ENCODE measurements at regions not wholly inside any gene's neighbourhood (a gene's known extent, or its start where the extent isn't known, plus 50 kb on each side); places are given as distances from the start of the nearest gene placed in this dataset.

DNA sequence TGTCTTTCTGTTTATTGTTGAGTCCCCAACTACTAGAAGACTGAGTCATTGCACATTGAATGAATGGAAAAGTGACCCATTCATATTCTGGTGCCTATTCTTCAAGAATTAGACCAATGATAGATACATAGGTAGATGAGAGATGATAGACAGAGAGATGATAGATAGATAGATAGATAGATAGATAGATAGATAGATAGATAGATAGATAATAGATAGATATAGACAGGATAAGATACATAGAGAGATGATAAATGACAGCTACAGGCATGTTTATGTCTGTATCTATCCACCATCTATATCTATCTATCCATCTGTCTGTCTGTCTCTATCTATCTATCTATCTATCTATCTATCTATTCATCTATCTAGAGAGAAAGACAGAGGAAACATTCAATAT, 170.3 kb upstream of the ARRDC4 start:
- H3K4me3 ChIP-seq (replicated peaks in 1 of 3; ENCODE audit: insufficient read depth in 1 of 3, low read depth in 1 of 3, low read length in 3 of 3): no peak overlapping the region
- ChIA-PET CTCF (no interaction called here), POLR2A (no interaction called here)
- no peaks in the 10 kb centered on the region for H4K20me1 ChIP-seq (replicated peaks; ENCODE audit: control insufficient read depth, extremely low read depth, insufficient read depth, low read length)
- no peaks in the 10 kb centered on the region for H3K36me3 ChIP-seq (ENCODE audit: control insufficient read depth in 2 of 2, extremely low read depth in 1 of 2, insufficient read depth in 2 of 2, low read length in 2 of 2)
- no peaks in the 10 kb centered on the region for H3K4me1 ChIP-seq (ENCODE audit: control insufficient read depth, extremely low read depth, insufficient read depth, low read length)
- DNase-seq (ENCODE audit: low read depth, low spot score) (no peak), FAIRE-seq (no peak)
- no peaks in the 10 kb centered on the region for H3K9me1 ChIP-seq (replicated peaks; ENCODE audit: control insufficient read depth, extremely low read depth, insufficient read depth, low read length)
- intact Hi-C loops (cut with micrococcal nuclease) (no loop called here), dilution Hi-C loops (cut with MboI; ENCODE audit: extremely low pct_ligation_motif_present, low sequenced_read_pairs) (no loop called here)
- no peak overlapping the region for H3K9ac ChIP-seq (replicated peaks; ENCODE audit: extremely low read depth, insufficient read depth, low read length)
- BruUV-seq (replicated peaks): no TSS peak
- no peak overlapping the region for H3K27ac ChIP-seq (ENCODE audit: insufficient read depth, low read depth, low read length)
- no peak overlapping the region for H2AFZ ChIP-seq (ENCODE audit: low read depth, low read length)
- H3K9me3 ChIP-seq (replicated peaks; ENCODE audit: control insufficient read depth, insufficient read depth, low read length): no peaks in the 10 kb centered on the region
- no peaks in the 10 kb centered on the region for H3K27me3 ChIP-seq (ENCODE audit: control insufficient read depth in 2 of 2, insufficient read depth in 2 of 2, low read length in 2 of 2)
- no peaks in the 10 kb centered on the region for H3K79me2 ChIP-seq (ENCODE audit: control insufficient read depth, insufficient read depth, low read length)
- TF ChIP-seq, protein P1, sequence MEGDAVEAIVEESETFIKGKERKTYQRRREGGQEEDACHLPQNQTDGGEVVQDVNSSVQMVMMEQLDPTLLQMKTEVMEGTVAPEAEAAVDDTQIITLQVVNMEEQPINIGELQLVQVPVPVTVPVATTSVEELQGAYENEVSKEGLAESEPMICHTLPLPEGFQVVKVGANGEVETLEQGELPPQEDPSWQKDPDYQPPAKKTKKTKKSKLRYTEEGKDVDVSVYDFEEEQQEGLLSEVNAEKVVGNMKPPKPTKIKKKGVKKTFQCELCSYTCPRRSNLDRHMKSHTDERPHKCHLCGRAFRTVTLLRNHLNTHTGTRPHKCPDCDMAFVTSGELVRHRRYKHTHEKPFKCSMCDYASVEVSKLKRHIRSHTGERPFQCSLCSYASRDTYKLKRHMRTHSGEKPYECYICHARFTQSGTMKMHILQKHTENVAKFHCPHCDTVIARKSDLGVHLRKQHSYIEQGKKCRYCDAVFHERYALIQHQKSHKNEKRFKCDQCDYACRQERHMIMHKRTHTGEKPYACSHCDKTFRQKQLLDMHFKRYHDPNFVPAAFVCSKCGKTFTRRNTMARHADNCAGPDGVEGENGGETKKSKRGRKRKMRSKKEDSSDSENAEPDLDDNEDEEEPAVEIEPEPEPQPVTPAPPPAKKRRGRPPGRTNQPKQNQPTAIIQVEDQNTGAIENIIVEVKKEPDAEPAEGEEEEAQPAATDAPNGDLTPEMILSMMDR (IDR thresholded peaks at IDR 0.05; ENCODE audit: extremely low read depth in 1 of 2, insufficient read depth in 1 of 2, low read depth in 1 of 2, low read length in 2 of 2): no peak
- TF ChIP-seq POLR2AphosphoS5 (IDR thresholded peaks at IDR 0.05; ENCODE audit: insufficient read depth, low read depth, low read length) (no peak), MAX (IDR thresholded peaks at IDR 0.05; ENCODE audit: insufficient read depth, insufficient read length) (no peak), MYC (IDR thresholded peaks at IDR 0.05; ENCODE audit: low read depth, low read length) (no peak), GATA2 (IDR thresholded peaks at IDR 0.05; ENCODE audit: insufficient read depth, insufficient read length, low read depth, low read length) (no peak), EZH2 (IDR thresholded peaks at IDR 0.05; ENCODE audit: borderline replicate concordance, low read depth, low read length, severe bottlenecking) (no peak), JUN (IDR thresholded peaks at IDR 0.05; ENCODE audit: borderline replicate concordance, insufficient read depth, insufficient read length, low read depth) (no peak), POLR2A (IDR thresholded peaks at IDR 0.05; ENCODE audit: low read depth, low read length) (no peak), FOS (IDR thresholded peaks at IDR 0.05; ENCODE audit: borderline replicate concordance, insufficient read depth, low read length) (no peak)
- H3K4me2 ChIP-seq (ENCODE audit: insufficient read depth, low read length): no peak overlapping the region

Data from endothelial cell of umbilical vein (primary cell).